ENCODE measurements at regions not wholly inside any gene's neighbourhood (a gene's known extent, or its start where the extent isn't known, plus 50 kb on each side); places are given as distances from the start of the nearest gene placed in this dataset.

DNA sequence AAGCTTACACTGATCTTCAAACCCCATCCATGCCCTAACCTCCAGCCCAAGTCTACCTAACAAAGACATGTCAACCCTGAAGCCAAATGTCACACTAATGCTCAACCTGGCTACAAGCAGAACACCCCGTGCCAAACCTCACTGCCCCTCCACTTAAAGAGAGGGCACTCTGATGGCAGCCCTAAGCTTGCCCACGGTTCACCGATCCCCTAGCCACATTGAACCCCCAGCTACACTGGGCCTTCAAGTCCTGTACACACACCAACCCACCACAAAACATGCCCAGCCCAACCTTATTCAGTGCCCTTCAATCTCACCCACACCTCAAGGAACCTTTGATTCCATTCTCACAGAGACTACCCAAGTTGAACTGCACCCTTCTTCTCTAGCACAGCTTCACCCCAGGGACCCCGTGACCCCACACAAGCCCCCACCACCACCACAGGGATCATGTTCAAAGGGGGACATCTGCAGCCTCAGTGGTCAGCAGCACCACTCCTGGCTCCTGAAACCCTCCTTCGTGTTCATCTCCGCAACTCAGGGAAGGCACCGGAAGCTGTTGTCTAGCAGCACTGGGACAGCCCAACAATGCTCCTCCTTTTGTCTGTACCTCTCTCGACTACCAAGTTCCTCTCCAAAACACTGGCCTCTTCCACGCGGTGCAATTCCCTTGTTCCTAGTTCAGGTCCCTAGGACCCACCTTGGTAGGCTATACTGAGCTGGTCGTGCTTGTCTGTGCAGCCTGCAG lies 218.8 kb downstream of the CYP26B1 start:
- TF ChIP-seq CTCF (IDR thresholded peaks at IDR 0.05): no peak
- TF ChIP-seq POLR2A (IDR thresholded peaks at IDR 0.05): no peak
